GM21825 (cell line): ENCODE measurements at regions not wholly inside any gene's neighbourhood (a gene's known extent, or its start where the extent isn't known, plus 50 kb on each side); places are given as distances from the start of the nearest gene placed in this dataset.

Experiments
- ATAC-seq: cut with Tn5 transposase; IDR thresholded peaks from one replicate; pipeline ENCODE4 v1.9.1; 2021; ENCODE audit warnings: mild to moderate bottlenecking, moderate library complexity; ENCODE audit not compliant: unreplicated experiment

GRCh38 chr10:131840788-131841118 lies 60.1 kb upstream of the PPP2R2D start:
- ATAC-seq: no peak

DNA sequence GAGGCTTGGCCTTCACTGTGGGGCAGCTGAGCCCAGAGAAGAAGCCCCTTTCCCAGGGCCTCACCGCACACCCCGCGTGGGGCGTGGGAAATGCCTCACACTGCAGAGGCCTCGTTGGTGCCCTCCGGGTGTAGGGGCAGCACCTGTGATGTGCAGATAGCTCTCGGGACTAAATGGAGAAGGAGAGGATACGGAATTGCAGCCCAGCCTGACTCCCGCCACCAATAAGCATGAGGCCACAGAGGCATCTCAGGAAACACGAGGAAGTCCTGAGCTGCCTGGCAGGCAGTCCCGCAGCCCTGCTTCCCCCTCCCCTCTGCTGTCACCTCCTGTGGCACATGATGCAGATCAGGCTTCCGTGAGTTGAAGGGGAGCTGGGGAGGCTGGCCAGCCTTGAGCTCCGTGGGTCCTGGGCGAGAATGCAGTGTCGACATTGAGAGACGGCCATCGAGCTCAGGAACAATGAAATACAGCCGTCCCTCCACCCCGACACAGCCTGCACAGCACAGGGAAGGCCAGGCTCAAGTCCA lies 59.6 kb upstream of the PPP2R2D start:
- ATAC-seq: no peak

- ATAC-seq: no peak
Observed at GRCh38 chr10:131841661-131842139, 59.1 kb upstream of the PPP2R2D start.

DNA sequence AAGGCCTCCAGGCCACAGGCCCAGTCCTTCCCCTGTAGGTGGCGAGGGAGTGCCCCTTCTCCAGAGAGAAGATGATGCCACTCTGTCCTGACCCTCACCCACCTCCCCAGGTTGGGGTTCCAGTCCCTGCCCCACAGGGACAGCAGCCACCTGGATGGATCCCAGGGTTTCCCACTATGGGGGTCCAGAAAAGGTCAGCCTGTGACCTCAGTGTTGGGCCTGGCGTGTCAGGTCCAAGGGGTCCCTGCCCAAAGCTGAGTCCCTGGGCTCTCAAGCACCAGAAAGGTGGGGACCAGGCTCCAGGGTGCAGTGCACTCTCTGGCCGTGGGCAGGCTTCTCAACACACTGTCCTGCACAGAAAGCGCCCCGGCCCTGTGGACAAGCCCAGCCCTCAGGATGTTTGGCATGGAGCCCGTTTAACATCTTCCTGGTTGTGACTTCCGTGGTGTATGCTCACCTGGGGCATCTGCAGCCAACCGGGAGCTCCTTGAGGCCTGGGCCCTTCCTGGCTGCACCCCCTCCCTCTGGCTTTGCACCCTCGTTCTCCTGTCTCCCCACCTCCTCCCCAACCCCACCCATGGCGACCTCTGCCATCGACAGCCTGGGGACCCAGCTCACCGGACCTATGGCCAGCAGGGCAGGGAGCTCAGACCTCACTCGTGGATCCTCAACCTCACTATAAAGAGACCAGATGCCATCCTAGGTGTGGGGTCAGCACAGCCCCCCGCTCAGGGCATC lies 58.3 kb upstream of the PPP2R2D start:
- no peak for ATAC-seq

DNA sequence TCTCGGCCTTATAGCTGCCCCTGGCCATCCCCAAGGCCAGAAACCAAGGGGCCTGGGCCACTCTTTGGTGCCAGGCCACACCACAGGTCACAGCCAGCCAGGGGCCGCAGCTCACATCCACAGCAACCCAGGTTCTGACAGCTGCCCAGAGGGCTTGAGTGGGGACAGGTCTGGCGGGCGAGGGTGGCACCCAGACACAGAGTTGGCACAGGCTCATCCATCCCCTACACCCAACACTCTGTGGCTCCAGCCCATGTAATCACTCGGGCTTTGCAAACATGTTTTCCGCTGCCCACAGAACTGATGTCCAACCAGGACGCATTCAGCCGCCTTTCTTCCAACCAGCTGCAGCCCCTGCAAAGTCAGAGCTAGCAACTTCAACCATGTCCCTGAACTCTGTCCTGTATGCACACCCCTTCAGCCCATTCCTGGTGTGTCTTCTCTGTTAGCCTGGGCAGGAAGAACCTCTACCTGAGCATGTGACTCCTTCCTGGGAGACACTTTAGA lies 57.7 kb upstream of the PPP2R2D start:
- ATAC-seq: no peak

DNA sequence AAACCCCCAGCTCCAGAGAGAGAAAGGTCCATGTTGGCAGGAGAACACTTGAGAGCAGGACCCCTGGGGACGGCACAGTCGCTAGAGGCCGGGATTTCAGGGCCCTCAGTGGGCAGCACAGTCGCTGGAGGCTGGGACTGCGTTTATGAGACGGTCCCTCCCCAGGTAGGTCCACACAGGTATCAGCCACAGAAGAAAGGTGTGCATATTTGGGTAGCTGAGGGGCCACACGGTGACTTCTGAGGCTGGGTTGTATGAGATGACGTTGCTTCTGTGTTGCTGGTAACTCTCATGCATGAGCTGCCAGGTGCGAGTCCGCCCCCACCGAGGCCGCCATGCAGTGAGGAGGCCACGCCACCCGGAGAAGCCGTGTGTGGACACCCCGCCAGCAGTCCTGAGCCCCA lies 56.9 kb upstream of the PPP2R2D start:
- ATAC-seq: no peak

- no peak for ATAC-seq
Observed at GRCh38 chr10:131844529-131845084, 56.2 kb upstream of the PPP2R2D start.

DNA sequence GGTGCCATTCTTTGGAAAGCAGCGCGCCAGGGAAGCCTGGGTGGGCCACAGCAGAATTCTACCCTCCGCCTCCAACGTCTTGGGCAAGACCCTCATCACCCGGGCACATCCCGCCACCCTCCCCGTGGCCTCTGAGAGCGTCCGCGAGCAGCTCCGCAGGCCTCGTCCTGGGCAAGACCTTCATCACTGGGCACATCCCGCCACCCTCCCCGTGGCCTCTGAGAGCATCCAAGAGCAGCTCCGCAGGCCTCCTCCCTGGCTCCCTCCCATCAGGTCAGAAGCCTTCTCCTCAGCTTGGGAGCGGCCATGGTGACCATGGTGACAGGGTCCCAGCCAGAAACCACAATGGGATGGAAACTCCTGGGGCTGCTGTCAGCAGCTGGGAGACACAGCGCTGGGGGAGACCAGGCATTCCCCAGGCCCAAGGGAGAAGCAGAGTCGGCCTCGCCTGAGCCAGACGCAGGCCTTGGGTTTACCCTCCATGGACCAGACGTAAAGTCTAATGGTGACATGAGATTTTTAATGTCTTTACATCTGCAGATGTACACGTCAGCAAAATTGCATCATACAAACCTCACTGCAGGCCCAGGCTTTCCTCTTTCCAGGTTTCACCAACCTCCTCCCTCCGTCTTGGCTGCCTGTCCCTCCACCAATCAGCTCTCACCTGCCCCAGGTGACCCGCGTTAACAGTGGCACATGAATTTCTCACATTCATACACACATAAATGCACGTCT lies 55.1 kb upstream of the PPP2R2D start:
- no peak for ATAC-seq

- no peak for ATAC-seq
Observed at GRCh38 chr10:131846240-131847101, 54.3 kb upstream of the PPP2R2D start.

DNA sequence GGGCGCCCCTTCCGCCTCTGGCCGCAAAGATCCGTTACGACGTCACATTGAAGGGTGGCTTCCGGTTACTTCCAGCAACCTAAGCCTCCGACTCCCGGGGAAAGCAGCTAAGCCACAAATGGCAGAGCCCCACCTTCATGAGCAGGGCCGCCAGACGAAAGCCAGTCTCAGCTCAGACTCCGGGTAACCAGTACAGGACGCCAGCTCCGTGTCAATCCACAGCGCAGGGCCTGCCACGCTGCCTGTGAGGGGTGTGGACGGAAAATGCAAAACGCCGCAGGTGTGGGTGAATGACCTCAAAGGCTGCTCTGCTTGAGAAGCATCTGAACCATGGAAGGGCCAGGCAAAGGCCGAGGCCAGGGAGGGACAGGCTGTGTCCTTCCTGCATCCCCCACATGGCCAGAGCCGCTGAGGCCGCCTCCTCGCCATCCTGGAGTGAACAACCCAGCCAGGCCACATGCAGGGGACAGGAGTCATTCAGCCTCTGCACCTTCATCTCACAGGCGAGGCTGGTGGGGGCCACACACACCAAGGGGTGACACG lies 53.5 kb upstream of the PPP2R2D start:
- no peak for ATAC-seq

GRCh38 chr10:131848296-131848695 lies 52.5 kb upstream of the PPP2R2D start:
- ATAC-seq: no peak

DNA sequence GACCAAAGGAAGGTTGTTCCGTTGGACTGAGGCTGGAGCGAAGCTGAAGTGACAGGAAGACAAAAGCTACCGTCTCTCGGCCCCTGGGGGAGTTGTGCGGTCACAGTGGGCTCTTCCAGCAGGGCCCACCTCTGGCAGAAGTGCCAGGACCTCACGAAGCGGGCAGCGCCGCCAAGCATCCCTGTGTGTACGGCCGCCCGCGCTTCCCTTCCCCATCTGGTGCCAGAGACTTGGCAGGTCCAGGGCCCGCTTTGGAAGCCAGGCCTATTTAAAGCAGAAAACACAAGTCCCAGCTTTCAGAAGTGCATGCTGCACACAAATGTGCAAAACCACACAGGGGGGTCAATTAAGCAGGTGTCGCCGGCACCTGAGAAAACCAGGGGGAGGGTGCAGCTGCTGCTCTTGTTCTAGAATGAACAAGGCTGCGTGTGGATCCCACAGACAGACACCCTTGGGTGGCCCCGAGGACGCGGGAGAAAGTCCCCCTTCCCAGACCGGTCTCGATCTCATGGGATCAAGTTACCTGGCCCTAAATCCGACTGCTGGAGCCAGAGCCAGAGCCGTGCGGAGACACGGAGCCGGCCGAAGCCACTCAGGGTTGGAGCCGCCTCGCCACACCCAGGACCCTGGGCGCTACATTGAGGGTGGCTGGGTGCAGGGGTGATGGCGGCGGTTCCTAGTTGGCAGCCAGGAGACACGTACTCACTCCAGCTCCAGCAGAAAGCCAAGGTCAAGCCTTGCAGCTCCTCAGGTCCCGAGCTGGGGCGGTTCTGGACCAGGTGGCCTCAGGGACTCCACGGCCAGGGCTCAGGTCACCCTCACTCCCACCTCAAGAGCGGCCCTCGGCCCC lies 51.8 kb upstream of the PPP2R2D start:
- ATAC-seq: no peak

DNA sequence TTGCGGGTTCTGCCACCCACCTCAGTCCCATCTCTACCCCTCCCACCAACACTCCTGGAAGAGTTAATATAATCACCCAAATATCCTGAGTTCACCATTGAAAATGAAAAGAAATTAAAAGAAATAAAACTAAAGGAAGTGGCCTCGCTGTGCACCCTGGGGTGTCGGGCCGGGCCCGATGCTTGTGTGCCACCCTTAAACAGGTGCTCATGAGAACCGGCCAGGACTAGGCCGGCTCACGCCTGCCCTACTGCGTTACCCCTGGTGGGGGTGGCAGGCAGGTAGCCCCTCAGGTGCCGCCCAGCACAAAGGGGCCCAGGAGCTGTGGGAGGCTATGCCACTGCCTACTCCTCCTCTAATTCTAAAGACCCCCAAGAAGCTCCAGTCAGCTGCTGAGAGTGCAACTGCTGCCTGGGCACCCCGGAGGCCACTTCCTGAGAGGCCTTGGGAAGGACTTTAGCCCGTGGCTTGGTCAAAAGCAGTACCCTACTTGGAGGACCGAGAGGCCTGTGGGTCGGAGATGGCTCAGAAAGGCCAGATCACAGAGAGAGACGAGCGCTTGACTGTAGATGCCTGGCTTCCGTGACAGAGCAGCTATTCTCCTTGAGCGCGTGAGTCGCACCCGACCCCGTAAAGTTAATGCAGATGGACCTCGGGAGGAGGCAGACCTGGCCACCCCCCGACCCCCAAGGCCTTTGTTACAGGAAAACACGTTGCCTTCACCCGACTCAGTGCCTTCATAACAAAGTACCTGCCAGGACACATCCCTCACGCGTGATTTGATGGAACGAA lies 51.0 kb upstream of the PPP2R2D start:
- no peak for ATAC-seq

DNA sequence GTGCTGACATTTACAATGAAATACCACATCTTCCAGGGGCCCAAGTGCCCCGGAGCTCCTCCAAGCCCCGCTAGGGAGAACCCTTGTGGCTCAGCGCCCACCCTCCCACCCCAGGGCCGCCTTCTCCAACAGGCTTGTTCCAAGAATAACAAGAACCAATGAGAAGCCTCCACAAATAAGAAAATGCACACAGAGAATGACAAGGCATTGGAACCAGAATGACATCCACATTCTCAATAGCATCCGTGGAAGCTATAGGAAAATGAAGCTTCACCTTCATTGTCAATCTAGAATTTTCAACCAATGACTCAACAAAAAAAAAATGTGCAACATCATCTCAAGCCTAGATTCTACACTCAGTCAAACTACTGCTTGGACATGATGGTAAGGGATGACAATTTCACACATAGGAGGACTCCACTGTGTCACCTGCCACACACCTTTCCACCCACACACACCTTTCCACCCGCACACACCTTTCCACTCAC lies 50.4 kb upstream of the PPP2R2D start:
- ATAC-seq: no peak
